HepG2 (cell line): ENCODE measurements at regions not wholly inside any gene's neighbourhood (a gene's known extent, or its start where the extent isn't known, plus 50 kb on each side); places are given as distances from the start of the nearest gene placed in this dataset.

ENCODE experiments used
- RFX5 ChIP-seq: IDR thresholded peaks from 2 replicates; pipeline ENCODE4 v1.6.1; 2011; ENCODE audit warnings: low read depth, low read length, improper control_type of control experiment
- STAT5B ChIP-seq: sonication (generic); formaldehyde crosslinking; IDR thresholded peaks from 2 replicates; pipeline ENCODE4 v1.4.0; 2020; ENCODE audit warnings: missing genetic modification reagents
- ZNF460 ChIP-seq: sonication (generic); formaldehyde crosslinking; IDR thresholded peaks from 2 replicates; pipeline ENCODE4 v1.5.1; 2020; ENCODE audit warnings: missing genetic modification reagents, mild to moderate bottlenecking, borderline replicate concordance
- ZNF558 ChIP-seq: sonication (generic); formaldehyde crosslinking; IDR thresholded peaks from 2 replicates; pipeline ENCODE4 v1.9.0; 2022; ENCODE audit warnings: mild to moderate bottlenecking, missing genetic modification reagents, borderline replicate concordance
- TF ChIP-seq, protein P1 (sequence below): sonication (generic); IDR thresholded peaks from 2 replicates; pipeline ENCODE4 v1.6.1; 2016; ENCODE audit warnings: low read depth, borderline replicate concordance
- TF ChIP-seq, protein P2 (sequence below): sonication (generic); formaldehyde crosslinking; IDR thresholded peaks from 2 replicates; pipeline ENCODE4 v1.8.0; 2022; ENCODE audit warnings: mild to moderate bottlenecking, missing genetic modification reagents

DNA sequence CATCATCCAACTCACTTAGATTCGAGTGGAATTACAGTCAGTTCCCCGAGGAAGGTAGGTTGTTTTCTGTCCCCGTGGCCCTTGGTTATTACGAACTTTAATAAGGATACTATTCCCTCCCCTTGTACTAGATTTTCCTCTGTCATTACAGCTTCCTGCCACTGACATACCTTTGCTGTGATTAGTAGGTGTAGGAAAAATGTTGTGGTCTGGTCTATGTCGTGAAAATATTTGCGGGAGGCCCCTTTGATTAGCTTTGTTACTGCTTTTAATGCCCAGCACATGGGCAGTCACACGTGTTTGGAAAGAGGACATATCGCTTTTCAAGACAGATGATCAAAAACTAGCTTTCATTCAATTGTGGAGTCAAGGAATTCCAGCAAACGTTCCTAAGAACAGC lies 92.2 kb downstream of the GATA3 start:
- TF ChIP-seq ZNF558 (CRISPR knock-in tag): no peak
- TF ChIP-seq, protein P1, sequence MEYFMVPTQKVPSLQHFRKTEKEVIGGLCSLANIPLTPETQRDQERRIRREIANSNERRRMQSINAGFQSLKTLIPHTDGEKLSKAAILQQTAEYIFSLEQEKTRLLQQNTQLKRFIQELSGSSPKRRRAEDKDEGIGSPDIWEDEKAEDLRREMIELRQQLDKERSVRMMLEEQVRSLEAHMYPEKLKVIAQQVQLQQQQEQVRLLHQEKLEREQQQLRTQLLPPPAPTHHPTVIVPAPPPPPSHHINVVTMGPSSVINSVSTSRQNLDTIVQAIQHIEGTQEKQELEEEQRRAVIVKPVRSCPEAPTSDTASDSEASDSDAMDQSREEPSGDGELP: no peak
- no peak for TF ChIP-seq STAT5B (CRISPR knock-in tag)
- TF ChIP-seq, protein P2, sequence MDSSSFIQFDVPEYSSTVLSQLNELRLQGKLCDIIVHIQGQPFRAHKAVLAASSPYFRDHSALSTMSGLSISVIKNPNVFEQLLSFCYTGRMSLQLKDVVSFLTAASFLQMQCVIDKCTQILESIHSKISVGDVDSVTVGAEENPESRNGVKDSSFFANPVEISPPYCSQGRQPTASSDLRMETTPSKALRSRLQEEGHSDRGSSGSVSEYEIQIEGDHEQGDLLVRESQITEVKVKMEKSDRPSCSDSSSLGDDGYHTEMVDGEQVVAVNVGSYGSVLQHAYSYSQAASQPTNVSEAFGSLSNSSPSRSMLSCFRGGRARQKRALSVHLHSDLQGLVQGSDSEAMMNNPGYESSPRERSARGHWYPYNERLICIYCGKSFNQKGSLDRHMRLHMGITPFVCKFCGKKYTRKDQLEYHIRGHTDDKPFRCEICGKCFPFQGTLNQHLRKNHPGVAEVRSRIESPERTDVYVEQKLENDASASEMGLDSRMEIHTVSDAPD (CRISPR knock-in tag): no peak
- no peak for TF ChIP-seq RFX5
- TF ChIP-seq ZNF460 (CRISPR knock-in tag): no peak
